GM11168 (cell line): ENCODE measurements at regions not wholly inside any gene's neighbourhood (a gene's known extent, or its start where the extent isn't known, plus 50 kb on each side); places are given as distances from the start of the nearest gene placed in this dataset.

Source experiments
- in situ Hi-C: fragments of 300-500 bp; cut with MboI; formaldehyde crosslinking; loops from one replicate; pipeline ENCODE4 v1.12.0; 2022; ENCODE audit warnings: low sequenced_read_pairs; ENCODE audit not compliant: unreplicated experiment

- in situ Hi-C loops = no loop called here
Observed at GRCh38 chr3:36232797-36233489, 147.4 kb upstream of the STAC start.

GRCh38 chr3:36244728-36245127 is 135.6 kb upstream of the STAC start:
- in situ Hi-C loops = no loop called here

GRCh38 chr3:36248374-36248773 is 131.9 kb upstream of the STAC start:
- in situ Hi-C loops = no loop called here

- in situ Hi-C loops = no loop called here
Observed at GRCh38 chr3:36250191-36250590, 130.1 kb upstream of the STAC start.

GRCh38 chr3:36257158-36257852 is 123.0 kb upstream of the STAC start:
- in situ Hi-C loops = no loop called here

- in situ Hi-C loops = no loop called here
Observed at GRCh38 chr3:36258421-36258820, 121.9 kb upstream of the STAC start.

GRCh38 chr3:36259580-36259979 is 120.7 kb upstream of the STAC start:
- in situ Hi-C loops = no loop called here

GRCh38 chr3:36269274-36269673 is 111.0 kb upstream of the STAC start:
- in situ Hi-C loops = no loop called here

GRCh38 chr3:36282766-36283165 is 97.5 kb upstream of the STAC start:
- in situ Hi-C loops = no loop called here

- in situ Hi-C loops = no loop called here
Observed at GRCh38 chr3:36295296-36295695, 85.0 kb upstream of the STAC start.

- in situ Hi-C loops = no loop called here
Observed at GRCh38 chr3:36297195-36297594, 83.1 kb upstream of the STAC start.

GRCh38 chr3:36298188-36298587 is 82.1 kb upstream of the STAC start:
- in situ Hi-C loops = no loop called here

- in situ Hi-C loops = no loop called here
Observed at GRCh38 chr3:36302158-36302509, 78.2 kb upstream of the STAC start.

- in situ Hi-C loops = no loop called here
Observed at GRCh38 chr3:36302626-36303025, 77.7 kb upstream of the STAC start.

GRCh38 chr3:36303286-36303685 is 77.0 kb upstream of the STAC start:
- in situ Hi-C loops = no loop called here

- in situ Hi-C loops = no loop called here
Observed at GRCh38 chr3:36305929-36306520, 74.3 kb upstream of the STAC start.

GRCh38 chr3:36309092-36309491 is 71.2 kb upstream of the STAC start:
- in situ Hi-C loops = no loop called here

GRCh38 chr3:36312351-36312750 is 68.0 kb upstream of the STAC start:
- in situ Hi-C loops = no loop called here

GRCh38 chr3:36317915-36318314 is 62.4 kb upstream of the STAC start:
- in situ Hi-C loops = no loop called here

- in situ Hi-C loops = no loop called here
Observed at GRCh38 chr3:36318621-36319200, 61.6 kb upstream of the STAC start.

- in situ Hi-C loops = no loop called here
Observed at GRCh38 chr3:36319680-36320079, 60.6 kb upstream of the STAC start.
